Activated CD4-positive, alpha-beta T cell treated with anti-CD3 and anti-CD28 coated beads for 48 hours (primary cell): ENCODE measurements at regions not wholly inside any gene's neighbourhood (a gene's known extent, or its start where the extent isn't known, plus 50 kb on each side); places are given as distances from the start of the nearest gene placed in this dataset.
A peak's percentile ranks its signal among the peaks of the same experiment; 100 is the strongest.
"Not testable (repeated sequence)": the region's sequence is repeated elsewhere in the genome, so short reads cannot be mapped to it uniquely, and the experiment has no call there.

Experiments used
- DNase-seq: peaks from one replicate; pipeline ENCODE4 v3.0.0-alpha.2; 2020

DNA sequence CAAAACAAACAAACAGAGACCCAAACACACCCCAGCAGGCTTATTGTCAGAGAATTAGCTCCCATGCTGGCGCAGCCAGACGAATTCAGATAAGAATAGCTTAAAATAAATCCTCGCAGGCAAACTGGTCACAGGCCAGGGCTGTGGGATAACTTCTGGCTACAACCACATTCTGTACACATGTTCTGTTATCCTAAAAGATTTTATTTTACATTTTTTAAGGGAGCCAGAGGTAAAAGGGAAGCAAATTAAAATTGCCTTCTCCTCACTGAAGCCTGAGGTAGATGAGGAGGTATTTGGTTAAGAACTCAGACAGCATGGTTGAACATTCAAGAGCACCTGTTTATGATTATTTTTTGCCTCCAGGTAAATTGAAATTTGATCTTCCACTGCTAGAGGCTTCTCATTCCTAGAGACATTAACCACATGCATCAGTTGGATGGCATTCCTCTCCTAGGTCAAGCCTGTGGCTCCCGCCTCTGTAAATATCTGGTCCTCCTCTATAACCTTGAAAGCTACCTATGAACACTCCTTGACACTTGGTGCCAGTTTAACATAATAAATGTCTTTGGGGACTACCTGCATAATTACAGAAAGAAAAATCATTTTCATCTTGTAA is 190.3 kb downstream of the SATB1 start:
- DNase-seq: no peak

DNA sequence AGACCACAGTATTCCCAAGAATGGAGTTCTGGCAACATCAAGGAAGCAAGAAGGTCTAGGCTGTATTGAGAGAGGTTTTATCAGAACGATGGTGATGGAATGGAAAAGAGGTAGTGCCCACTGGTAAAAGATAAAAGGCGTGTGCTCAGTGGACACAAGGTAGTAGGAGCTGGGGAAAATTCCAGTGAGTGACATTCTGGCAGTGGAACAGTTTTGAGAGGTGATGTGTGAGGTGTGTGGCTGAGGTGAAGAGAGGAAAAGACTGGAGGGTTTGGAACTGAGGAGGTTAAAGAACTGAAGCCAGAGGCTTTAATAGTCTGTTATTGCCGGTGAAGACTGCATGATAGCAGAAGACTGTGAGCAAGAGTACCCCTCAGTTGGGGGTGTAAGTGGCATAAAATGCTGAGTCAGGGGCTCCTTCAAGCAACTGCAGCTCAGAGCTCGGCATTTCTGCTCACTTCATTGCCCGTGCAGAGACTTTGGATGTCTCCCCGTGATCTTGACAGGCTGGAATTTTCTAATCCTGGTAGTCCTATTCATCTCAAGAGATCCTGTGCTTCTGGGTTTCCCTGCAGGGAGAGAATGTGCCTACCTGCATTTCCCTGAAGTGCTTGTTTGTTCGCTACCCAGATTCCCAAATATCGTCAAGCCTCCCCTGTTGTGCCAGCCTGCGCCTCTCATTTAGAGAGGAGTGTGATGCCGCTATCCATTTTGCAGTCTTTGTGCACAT is 191.0 kb downstream of the SATB1 start:
- no peak for DNase-seq

DNA sequence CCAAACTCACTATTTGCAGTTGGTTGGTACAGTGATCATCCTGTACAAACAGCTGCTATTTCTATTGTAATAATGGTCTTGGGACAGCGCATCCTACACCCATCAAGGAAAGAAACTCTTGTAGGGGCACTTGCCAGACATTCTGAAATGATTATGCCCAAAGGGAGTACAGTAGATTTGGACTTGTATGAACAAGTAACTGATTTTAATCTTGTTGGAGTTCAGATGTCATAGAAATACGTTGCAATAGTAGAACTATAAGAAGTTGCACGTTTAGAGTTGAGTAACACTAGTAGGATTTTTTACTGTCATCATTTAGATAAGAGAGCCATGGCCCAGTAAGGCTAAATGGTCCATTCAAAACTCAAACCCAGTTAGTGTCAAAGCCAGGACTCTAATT is 192.8 kb downstream of the SATB1 start:
- DNase-seq: no peak

DNA sequence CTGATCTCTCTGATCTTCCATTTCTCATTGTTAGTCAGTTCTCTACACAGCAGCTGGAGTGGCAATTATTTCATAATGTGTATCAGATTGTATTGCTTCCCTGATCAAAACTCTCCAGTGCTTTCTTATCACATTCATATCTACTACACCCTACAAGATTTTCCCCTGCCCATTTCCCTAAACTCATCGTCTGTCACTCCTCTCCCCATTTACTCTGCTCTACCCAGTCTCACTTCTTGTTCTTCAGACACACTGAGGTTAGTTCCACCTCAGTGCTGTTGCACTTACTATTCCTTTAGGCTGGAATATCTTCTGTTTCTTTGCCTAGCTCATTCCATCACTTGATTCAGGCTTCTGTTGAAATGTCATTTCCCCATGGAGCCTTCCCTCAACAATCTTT is 197.1 kb downstream of the SATB1 start:
- DNase-seq: no peak

DNA sequence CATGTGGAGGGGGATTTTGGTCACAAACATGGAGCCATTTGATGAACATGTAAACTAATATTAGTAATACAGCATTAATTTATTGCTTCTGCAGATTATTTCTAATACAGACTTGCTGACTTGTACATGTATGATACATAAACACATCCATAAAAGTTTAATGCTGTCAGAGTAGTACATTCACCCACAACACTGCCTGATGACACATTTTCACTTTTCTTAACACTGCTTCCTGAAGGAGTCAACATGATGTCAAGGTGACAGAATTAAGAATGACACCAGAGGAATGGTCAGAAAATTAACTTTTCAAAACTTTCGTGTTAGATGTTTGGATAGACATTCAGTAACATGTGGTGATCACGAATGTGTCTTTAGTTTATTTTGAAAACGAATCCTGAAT is 199.4 kb downstream of the SATB1 start:
- no peak for DNase-seq

DNA sequence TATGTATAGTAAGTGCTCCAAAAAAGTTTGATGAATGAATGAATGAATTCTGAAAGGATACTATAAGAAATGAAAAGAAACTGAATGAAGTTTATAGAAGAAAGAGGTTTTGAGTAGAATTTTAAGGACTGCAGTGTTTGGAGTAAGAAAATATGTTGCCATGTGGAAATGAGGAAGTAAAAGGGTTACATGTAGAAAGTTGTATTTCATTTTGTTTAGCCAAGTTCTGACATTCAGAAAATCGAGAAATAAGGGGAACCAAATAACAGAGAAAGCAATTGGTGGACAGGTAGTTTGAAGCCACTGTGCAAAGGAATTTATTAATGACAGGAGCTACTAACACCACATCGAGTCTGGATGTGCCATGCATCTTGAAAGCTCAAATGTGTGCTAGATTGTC is 200.7 kb downstream of the SATB1 start:
- no peak for DNase-seq

DNA sequence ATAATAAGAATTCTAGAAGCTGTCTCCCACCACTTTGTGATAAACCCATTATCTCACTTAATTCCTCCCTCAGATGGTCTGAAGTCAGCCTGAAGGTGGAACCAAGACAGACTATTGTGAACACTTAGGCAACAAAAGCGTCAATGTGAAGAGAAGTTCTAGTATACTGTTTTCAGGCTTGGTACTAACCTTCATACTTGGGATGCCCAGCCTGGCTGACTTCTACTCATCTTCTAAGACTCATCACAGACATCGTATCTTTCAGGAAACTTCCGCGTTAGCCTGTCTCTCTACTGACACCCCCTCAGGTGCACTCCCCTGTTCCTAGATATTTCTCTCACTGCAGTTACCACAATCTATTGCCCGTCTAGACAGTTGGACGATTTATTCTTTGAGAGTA is 201.2 kb downstream of the SATB1 start:
- no peak for DNase-seq

DNA sequence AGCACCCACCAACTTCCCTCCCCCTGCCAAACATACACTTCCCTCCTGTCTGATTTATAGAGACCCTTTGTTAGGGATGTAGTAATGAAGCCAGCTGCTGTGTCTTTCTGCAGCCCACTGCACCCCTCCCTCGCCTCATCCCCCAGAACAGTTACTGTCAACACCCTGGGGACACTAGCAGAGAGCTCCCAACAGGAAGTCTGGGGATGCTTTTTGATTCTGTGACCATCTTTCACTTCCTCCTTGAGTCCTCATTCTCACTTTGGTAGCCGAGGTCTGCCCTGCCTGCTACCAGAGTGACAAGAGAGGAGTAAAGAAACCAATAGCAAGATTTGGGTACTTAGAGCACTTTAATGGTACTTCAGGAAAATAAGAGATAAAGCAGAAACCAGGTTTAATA is 201.6 kb downstream of the SATB1 start:
- DNase-seq: no peak

DNA sequence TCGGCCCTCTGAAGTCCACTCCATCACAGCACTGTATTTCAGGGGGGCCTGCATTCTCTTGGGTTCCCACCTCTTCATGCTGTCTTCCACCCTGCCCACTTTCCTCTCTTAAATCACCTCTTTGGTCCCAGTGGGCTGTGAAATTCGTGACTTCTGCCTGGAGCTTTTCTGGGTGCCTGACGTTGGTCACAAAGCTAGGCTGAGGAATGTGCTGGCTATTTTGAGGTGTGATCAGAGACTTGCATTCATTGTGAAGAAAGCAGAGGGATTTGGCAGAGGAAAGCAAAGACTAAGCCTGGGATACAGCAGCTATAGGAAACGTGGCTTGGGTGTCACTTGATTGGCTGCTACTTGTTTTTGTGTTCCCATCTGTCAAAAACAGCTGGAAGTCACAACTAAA is 202.5 kb downstream of the SATB1 start:
- no peak for DNase-seq

DNA sequence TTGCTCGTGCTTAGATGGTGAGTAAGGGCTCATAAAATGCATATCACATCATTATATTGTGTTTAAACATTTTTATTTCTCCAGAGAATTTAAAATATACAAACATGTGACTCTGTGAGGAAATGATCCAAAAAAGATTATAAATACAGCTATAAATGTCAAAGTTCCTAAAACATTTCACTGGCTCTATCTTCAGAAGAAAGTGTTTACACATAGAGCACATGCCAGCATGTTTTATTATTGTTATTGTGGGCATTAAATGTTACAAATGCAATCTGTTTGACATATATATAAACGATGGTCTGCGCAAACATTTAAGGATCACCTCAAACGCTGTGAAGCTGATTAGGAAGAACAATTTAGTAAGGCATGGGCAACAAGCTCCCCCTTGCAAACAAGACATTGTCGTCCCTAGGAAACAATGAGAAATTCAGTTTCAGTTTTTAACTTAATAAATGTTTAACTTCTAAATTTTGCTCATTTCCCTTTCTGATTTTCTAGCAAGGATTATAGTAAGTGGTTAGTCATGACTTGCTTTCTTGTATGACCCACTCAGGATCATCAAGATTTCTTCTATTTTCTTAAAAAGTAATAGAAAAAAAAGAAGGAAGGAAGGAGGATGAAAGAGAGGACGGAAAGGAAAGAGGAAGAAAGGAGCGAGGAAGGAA is 207.5 kb downstream of the SATB1 start:
- DNase-seq: no peak

DNA sequence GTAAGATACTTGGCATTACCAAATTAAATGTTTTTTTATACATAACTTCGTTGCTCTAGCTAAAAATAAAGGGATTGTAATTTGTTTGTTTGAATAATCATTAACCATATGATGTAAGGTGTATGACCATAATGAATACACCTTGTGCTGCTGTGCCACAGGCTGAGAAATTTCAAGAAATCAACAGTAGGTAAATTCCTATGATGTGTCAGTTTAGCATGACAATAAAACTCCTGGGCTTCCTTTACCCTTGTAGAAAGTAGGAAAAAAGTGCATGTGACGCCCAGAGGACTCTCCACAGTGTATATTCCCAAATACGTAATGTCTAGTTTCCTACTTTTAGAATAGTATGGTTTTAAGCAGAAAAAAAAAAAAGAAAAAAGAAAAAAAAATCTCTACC is 208.1 kb downstream of the SATB1 start:
- no peak for DNase-seq

DNA sequence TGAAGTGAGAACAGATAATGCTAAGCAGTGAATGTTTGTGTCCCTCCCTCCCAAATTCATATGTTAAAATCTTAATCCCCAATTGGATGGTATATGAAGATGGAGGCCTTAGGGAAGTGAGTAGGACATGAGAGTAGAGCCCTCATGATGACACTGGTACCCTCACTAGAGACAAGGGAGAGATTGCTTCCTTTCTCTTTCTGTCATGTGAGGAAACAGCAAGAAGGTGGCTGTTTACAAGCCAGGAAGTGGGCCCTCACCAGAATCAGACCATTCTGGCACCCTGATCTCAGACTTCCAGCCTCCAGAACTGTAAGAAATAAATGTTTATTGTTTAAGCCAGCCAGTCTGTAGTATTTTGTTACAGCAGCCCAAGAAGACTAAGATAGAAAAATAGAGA is 209.5 kb downstream of the SATB1 start:
- no peak for DNase-seq

DNA sequence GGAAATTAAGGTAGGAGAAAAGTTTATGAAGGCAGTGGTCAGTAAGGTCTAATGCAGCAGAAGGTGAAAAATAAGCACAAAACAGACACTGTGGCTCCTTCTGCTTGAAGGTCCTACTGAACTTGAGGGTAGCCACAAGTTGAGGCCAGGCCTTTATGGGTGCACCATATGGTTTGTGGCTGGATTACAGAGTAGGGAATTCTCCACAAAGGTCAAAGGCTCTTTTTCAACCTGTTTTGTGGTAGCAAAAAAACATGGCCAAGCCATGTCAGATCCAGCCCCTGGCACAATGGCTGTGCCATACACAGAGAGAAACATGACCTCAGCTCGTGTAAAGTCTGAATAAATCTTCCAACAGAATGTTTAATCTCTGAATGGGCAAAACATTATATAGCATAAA is 214.0 kb downstream of the SATB1 start:
- no peak for DNase-seq

DNA sequence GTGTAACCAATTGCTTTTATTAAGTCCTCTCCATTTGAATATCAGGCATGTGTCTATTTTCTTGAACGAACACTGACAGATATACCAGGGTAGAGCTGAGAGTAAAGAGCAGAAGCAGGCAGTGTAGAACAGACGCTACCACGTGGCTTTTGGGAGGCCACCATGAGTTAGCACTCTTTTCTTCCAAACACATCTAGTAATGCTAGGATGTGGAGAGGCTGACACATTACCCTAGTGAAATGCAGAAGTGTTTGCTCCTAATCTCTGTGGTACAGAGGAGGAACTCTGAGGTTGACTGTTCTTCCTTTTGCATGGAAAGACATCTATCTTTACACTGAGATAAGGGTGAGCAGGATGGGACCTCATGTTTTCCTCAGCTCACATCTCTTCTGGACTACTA is 216.3 kb downstream of the SATB1 start:
- DNase-seq: no peak

DNA sequence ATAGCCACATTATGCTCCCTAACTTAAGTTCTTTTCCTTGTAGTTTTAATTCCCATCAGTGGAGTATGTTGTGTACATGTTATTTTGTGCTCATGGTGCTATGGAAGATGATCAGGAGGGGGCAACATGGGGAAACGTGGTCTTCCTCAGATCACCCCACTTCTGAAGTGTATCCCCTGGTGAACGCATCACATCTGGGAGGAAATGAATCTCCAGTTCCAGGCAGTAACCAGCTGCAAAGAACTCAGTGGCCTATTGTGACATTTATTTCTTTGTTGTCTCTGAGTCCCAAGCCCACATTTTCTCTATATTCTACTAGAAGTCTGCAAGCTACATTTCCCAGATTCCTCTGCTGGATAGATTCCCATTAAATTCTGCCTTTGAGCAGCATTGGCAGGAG is 217.0 kb downstream of the SATB1 start:
- DNase-seq: no peak

DNA sequence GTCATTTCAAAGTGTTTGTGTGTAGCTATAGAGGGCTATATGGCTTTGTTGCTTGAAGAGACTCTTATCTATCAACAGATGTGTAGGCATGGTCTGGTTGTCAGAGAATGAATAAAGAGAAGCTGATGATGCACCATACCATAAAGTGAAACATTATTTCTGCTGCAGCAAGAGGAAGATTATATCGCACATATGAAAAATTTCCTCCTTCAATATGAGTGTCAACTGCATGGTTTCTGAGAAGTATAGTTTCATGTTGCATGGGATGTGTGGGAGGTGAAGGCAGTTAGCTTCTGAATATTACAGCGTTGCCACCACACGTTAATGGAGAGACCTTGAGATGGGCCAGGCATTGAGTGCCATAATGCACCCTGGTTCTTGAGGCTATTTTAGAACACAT is 217.9 kb downstream of the SATB1 start:
- peak; percentile 43 for DNase-seq

DNA sequence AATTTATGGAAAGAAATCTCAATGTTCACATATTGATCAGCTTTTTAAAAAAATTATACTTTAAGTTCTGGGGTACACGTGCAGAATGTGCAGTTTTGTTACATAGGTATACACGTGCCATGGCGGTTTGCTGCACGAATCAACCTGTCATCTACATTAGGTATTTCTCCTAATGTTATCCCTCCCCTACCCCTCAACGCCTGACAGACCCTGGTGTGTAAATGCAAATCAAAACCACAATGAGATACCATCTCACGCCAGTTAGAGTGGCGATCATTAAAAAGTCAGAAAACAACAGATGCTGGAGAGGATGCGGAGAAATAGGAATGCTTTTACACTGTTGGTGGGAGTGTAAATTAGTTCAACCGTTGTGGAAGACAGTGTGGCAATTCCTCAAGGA is 219.4 kb downstream of the SATB1 start:
- not testable (repeated sequence) for DNase-seq

DNA sequence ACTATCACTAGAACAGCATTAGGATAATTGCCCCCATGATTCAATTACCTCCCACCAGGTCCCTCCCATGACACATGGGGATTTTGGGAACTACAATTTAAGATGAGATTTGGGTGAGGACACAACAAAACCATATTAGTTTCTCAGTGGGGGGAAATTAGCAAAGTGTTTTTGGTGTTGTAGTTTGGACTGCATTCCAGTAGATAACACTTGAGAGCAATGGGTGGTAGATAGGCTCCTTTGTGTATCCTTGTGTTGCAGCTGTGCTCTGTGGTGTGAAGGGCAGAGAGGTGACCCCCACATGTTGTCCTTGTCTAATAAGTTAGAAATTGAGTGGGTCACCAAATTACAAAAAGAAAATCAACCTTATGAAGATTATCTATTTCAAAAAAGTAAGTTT is 223.8 kb downstream of the SATB1 start:
- DNase-seq: no peak

DNA sequence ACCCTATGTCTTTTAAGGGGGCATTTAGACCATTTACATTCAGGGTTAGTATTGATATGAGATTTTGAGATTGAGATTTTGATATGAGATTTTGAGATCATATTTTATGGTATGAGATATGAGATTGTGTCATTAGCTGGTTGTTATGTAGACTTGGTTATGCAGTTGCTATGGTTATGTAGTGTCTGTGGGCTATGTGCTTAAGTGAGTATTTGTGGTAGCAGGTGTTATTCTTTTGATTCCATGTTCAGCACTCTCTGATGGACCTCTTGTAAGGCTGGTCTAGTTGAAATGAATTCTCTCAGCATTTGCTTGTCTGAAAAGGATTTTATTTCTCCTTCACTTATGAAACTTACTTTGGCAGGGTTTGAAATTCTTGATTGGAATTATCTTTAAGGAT is 225.4 kb downstream of the SATB1 start:
- DNase-seq: no peak

DNA sequence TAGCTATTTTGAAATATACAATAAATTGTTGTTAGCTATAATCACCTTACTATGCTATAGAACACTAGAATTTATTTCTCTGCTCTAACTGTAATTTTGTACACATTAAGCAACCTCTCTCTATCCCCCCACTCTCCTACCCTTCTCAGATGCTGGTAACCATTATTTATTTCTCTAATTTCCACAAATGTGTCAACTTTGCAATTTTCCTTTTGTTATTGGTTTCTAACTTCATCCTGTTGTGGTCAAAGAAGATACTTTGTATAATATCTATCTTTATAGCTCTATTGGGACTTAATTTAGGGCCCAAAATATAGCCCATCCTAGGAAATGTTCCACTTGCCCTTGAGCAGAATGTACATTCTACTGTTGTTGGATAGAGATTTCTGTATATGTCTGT is 229.3 kb downstream of the SATB1 start:
- no peak for DNase-seq

DNA sequence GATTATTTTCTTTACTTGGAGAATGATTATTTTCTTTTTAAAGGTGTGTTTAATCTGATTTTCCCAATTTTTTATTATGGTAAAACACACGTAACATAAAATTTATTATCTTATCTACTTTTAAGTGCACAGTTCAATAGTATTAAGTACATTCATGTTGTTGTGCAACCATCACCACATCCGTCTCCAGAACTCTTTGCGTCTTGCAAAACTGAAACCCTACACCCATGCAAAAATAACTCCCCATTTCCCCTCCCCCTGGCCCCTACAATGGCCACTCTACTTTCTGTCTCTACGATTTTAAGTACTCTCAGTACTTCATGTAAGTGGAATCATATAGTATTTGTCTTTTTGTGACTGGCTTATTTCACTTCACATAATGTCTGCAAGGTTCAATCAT is 230.7 kb downstream of the SATB1 start:
- no peak for DNase-seq

DNA sequence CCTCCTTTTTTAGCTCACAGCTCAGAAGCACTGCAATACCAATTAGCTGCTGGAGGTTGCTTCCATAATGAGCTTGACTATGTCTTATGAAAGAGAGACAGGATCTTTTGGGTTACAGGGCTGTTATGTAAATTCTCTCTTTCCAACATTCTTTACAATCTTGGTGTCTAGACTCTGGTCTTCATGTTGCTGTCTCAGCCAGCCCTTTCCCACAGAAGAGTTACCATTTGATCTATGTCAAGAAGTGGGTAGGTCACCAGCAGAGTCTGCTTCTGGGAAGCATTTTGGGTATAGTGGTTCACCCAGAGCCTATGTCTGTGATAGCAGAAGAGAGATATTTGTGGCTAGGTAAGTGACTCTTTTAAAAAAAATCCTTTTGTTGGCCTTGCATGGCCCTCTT is 234.5 kb downstream of the SATB1 start:
- DNase-seq: no peak

DNA sequence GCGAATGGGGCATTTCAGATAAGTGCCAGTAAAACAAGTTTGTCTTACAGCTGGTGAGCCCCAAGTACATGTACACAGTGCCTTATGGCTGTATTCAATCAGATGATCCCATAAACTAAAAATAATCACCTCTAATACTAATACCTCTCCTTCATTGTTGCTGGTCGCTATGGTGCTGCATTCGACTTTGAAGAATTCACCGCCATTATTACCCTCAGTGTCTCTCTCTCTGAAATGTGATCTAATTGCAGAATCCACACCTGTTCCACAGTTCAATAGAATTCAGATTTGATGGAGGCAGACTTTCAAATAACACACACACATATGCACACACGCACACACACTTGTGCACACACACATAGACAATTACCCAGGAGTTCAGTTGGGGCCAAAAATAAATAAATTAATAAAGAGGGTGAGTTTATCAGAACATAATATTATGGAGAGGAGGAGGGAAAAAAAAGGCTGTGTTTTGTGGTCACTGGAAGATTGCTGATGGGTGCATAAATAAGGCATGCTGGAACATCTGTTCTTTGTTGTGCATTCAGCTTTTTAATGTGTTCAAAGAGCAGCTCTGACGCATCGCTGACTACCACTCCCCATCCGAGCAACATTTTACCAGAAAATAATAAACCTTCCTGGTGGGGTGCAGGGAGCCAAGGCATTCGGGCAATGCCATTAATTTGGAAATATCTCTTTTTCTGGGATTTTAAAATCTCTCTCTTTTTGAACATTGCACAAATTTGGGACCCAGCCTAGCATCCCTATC is 235.7 kb downstream of the SATB1 start:
- DNase-seq: no peak

DNA sequence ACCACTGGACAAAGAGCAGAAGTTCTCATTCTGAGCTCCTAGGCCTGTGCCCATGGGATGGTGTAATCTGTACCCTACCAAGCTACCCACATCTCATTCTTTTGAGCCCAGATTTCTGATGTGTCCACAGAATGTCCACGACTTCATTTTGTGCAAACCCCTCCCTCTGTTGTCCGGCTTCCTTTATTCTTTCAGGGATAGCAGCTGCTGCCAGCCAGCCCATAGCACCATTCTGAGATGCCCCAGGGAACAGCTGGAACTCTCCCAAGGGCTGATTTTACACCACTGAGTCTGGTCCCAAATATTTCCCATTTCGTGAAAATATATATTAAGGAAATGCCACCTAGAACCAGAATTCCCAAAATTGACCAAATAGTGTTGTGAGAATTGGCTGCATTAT is 236.6 kb downstream of the SATB1 start:
- DNase-seq: no peak
